Nephron progenitor cell (in vitro differentiated cells): ENCODE measurements at regions not wholly inside any gene's neighbourhood (a gene's known extent, or its start where the extent isn't known, plus 50 kb on each side); places are given as distances from the start of the nearest gene placed in this dataset.
A peak's percentile ranks its signal among the peaks of the same experiment; 100 is the strongest.

Experiments
- DNase-seq: peaks from one replicate; pipeline ENCODE4 v3.0.0; 2021
- H3K27ac Mint-ChIP-seq: 2 replicates; pipeline ENCODE4 v1.8.0; 2021; ENCODE audit warnings: mild to moderate bottlenecking, moderate library complexity, mixed read lengths
- H3K27me3 Mint-ChIP-seq: 2 replicates; pipeline ENCODE4 v1.8.0; 2021; ENCODE audit warnings: mild to moderate bottlenecking, low read depth, mixed read lengths; ENCODE audit not compliant: poor library complexity
- H3K36me3 Mint-ChIP-seq: 2 replicates; pipeline ENCODE4 v1.8.0; 2021; ENCODE audit warnings: low read depth, mixed read lengths
- H3K4me1 Mint-ChIP-seq: 2 replicates; pipeline ENCODE4 v1.8.0; 2021; ENCODE audit warnings: mixed read lengths
- H3K4me3 Mint-ChIP-seq: 2 replicates; pipeline ENCODE4 v1.8.0; 2021; ENCODE audit warnings: mild to moderate bottlenecking, moderate library complexity, mixed read lengths
- H3K9me3 Mint-ChIP-seq: 2 replicates; pipeline ENCODE4 v1.8.0; 2021; ENCODE audit warnings: mild to moderate bottlenecking, moderate library complexity, mixed read lengths
- CTCF ChIP-seq: fragments of 200-600 bp; sonication (generic); IDR thresholded peaks from 2 replicates; pipeline ENCODE4 v1.5.0; 2021; ENCODE audit warnings: antibody characterized with exemption

DNA sequence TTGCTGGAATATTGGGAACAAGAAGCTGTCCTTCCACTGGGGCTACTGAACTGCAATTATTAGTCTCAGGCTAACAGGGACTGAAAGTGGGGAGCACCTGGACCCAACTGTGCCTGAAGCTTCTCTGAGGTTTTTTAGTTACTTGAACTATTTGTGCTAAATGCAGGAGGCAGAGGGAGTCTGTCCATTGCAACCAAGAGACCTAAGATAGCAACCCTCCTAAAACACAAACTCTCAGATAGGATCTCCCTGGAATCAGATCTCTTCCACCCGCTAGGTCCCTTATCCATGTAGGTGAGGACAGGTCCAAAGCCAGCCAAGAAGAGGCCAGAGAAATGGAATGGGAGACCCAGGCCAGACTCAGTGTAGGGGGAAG is 58.1 kb downstream of the NCOR2 start:
- Mint-ChIP-seq H3K4me1 (peaks cover 90% of the 10 kb centered on the region), H3K4me3 (peak overlapping the region; percentile 64), H3K36me3 (peaks cover 11% of the 10 kb centered on the region), H3K27ac (peak overlapping the region; percentile 88), H3K27me3 (peaks cover 13% of the 10 kb centered on the region), H3K9me3 (no peaks in the 10 kb centered on the region)
- no peak for DNase-seq
- no peak for TF ChIP-seq CTCF

- H3K4me3 Mint-ChIP-seq = peak overlapping the region; percentile 53
- TF ChIP-seq CTCF = no peak
- H3K27ac Mint-ChIP-seq = peak overlapping the region; percentile 89
- H3K9me3 Mint-ChIP-seq = no peaks in the 10 kb centered on the region
- H3K27me3 Mint-ChIP-seq = peaks cover 11% of the 10 kb centered on the region
- H3K36me3 Mint-ChIP-seq = peaks cover 6% of the 10 kb centered on the region
- peaks cover 91% of the 10 kb centered on the region for H3K4me1 Mint-ChIP-seq
- peak; percentile 33 for DNase-seq
These were observed 58.9 kb downstream of the NCOR2 start for GRCh38 chr12:124508381-124509079.

GRCh38 chr12:124507188-124508109 is 60.0 kb downstream of the NCOR2 start:
- peaks cover 11% of the 10 kb centered on the region for H3K36me3 Mint-ChIP-seq
- peaks cover 14% of the 10 kb centered on the region for H3K27me3 Mint-ChIP-seq
- H3K4me1 Mint-ChIP-seq = peaks cover 86% of the 10 kb centered on the region
- DNase-seq = peak; percentile 68
- H3K9me3 Mint-ChIP-seq = no peaks in the 10 kb centered on the region
- peak overlapping the region; percentile 53 for H3K4me3 Mint-ChIP-seq
- peak overlapping the region; percentile 89 for H3K27ac Mint-ChIP-seq
- TF ChIP-seq CTCF = no peak

- Mint-ChIP-seq H3K27me3 (peaks cover 10% of the 10 kb centered on the region), H3K4me3 (no peak overlapping the region), H3K9me3 (no peaks in the 10 kb centered on the region), H3K36me3 (peaks cover 6% of the 10 kb centered on the region), H3K27ac (peak overlapping the region; percentile 90), H3K4me1 (peaks cover 86% of the 10 kb centered on the region)
- no peak for TF ChIP-seq CTCF
- DNase-seq = no peak
These were observed 60.6 kb downstream of the NCOR2 start for GRCh38 chr12:124506832-124507153.

DNA sequence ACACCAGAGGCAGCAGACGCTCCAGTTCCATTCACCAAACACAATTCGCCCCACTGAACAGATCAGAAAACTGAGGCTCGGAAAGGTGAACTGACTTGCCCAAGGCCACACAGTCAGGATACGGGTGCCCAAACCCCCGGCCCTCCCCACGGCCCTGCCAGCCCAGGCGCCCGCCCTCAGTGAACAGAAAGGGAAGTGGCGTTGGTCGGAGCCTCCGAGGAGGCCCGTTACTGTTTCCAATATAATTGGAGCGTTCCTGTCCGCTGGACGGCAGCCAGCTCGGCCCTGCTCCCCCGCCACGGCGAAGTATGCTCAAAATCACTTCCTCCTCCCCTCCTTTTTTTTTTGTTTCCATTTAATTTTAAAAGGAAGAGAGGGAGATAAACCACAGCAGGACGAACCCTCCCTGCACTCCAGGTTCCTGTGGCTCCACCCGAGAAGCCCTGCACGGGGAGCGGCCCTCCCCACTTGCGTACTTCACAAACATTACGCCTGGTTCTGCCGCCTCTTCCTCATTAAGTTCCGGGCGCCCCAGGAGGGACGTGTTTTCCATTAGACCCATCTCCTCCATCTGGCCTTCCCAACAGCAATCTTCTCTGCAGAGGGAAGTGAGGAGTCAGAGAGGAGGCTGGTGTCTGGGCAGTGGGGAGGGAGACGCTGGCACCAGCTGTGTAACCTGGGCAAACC is 61.1 kb downstream of the NCOR2 start:
- Mint-ChIP-seq H3K27me3 (peaks cover 10% of the 10 kb centered on the region), H3K27ac (peak overlapping the region; percentile 90), H3K4me1 (peaks cover 91% of the 10 kb centered on the region), H3K36me3 (peaks cover 6% of the 10 kb centered on the region), H3K4me3 (no peak overlapping the region), H3K9me3 (no peaks in the 10 kb centered on the region)
- TF ChIP-seq CTCF = no peak
- no peak for DNase-seq
